HUES6 (cell line): ENCODE measurements at regions not wholly inside any gene's neighbourhood (a gene's known extent, or its start where the extent isn't known, plus 50 kb on each side); places are given as distances from the start of the nearest gene placed in this dataset.

Experiments used
- H3K27ac ChIP-seq: 2 replicates; pipeline ENCODE4 v1.7.0; 2013; ENCODE audit warnings: low read depth, mild to moderate bottlenecking, low read length, inconsistent platforms
- H3K27me3 ChIP-seq: 2 replicates; pipeline ENCODE4 v1.6.1; 2013; ENCODE audit warnings: low read length; ENCODE audit not compliant: control insufficient read depth, insufficient read depth
- H3K36me3 ChIP-seq: 2 replicates; pipeline ENCODE4 v1.6.1; 2013; ENCODE audit warnings: low read length; ENCODE audit not compliant: control insufficient read depth, insufficient read depth
- H3K4me1 ChIP-seq: 2 replicates; pipeline ENCODE4 v1.6.1; 2013; ENCODE audit warnings: low read length; ENCODE audit not compliant: control insufficient read depth, insufficient read depth
- H3K4me3 ChIP-seq: 2 replicates; pipeline ENCODE4 v1.5.1; 2013; ENCODE audit warnings: low read depth, low read length
- H3K9ac ChIP-seq: one replicate; pipeline ENCODE4 v1.6.1; 2013; ENCODE audit warnings: mild to moderate bottlenecking, low read length
- H3K9me3 ChIP-seq: 2 replicates; pipeline ENCODE4 v1.6.1; 2013; ENCODE audit warnings: low read depth, low read length; ENCODE audit not compliant: control insufficient read depth, insufficient read depth

DNA sequence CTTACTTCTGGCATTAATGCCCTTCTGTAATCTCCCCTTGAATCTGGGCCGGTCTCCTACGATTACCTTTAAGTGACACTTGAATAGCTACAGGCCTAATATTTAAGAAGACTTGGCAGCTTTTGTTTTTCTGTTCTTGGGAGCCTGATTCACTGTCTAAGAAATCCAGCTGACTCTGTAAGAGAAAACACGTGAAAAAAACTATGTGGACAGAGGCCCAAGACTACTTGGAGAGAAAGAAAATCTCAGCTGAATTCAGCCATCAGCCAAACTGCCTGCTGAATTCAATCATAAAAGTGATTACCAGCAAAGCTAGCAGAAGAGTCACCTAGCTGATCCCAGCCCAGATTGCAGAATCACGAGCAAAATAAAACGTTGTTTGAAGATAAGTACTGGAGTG lies 521.2 kb downstream of the MID1IP1 start:
- Histone ChIP-seq H3K27ac (no peak overlapping the region), H3K36me3 (no peaks in the 10 kb centered on the region), H3K9me3 (no peaks in the 10 kb centered on the region; the same call in 1 of the 2 replicates), H3K9ac (no peak overlapping the region), H3K4me3 (no peak overlapping the region), H3K27me3 (peaks cover 7% of the 10 kb centered on the region; the same call in 1 of the 2 replicates), H3K4me1 (no peaks in the 10 kb centered on the region)

DNA sequence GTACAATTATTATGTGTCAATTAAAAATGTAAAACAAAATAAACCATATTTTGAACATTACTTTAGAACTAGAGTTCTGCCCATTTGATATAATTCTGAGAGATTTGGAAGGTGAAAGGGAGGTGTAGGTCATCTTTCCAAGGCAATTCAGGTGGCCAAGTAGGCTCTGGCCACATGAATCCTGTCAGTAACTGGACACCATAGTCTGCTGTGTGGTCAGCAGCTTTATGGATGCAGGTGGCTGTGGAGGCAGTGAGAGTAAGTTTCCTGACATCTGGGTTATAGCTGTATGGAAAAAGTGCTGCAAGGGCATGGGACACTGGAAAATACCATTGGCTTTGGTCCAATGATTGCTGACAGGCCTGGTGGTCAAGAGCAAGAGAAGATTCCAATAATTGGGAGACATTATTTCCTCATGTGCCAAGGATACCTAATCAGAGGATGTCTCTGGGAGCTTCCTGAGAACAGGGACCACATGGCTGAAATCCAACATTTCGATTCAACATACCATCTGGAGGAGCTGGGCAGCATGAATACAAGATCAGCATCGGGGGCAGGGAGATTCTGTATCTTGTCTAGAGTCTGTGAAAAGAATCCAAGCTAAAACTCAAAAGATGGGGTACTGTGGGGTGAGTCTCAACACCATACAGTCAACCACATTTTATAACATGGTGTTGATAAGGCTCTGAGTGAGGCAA lies 523.1 kb downstream of the MID1IP1 start:
- H3K36me3 ChIP-seq, result no peaks in the 10 kb centered on the region
- no peak overlapping the region for H3K27ac ChIP-seq
- no peak overlapping the region for H3K9ac ChIP-seq
- H3K27me3 ChIP-seq, result peaks cover 11% of the 10 kb centered on the region
- H3K4me1 ChIP-seq, result no peaks in the 10 kb centered on the region
- H3K9me3 ChIP-seq, result no peaks in the 10 kb centered on the region; the same call in 1 of the 2 replicates
- H3K4me3 ChIP-seq, result no peak overlapping the region

- no peaks in the 10 kb centered on the region for H3K4me1 ChIP-seq
- H3K9ac ChIP-seq, result no peak overlapping the region
- no peak overlapping the region for H3K4me3 ChIP-seq
- no peaks in the 10 kb centered on the region; the same call in 1 of the 2 replicates for H3K9me3 ChIP-seq
- H3K27me3 ChIP-seq, result peaks cover 4% of the 10 kb centered on the region
- no peaks in the 10 kb centered on the region for H3K36me3 ChIP-seq
- no peak overlapping the region for H3K27ac ChIP-seq
Measured at GRCh38 chrX:39327255-39327654, 526.0 kb downstream of the MID1IP1 start.

GRCh38 chrX:39327705-39328104 lies 526.4 kb downstream of the MID1IP1 start:
- no peak overlapping the region for H3K4me3 ChIP-seq

DNA sequence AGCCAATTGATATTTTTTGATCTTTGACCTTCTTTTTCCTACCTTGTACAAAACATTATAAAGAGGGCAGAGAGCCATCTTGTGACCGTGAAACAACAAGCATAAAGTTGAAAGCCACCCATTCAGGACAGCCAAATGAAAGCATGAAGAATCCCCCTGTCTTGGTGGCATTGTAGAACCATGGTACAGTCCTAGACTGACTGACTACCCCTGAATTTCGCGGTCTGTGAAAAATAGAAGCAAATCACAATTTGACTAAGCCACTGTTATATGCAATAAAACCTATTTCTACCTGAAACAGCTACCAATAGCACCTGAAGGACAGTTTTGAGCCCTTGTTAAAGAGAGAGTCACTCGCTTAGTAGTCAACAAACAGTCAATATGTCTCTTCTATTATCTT lies 527.4 kb downstream of the MID1IP1 start:
- Histone ChIP-seq H3K4me3 (no peak overlapping the region), H3K27ac (no peak overlapping the region)

More at GRCh38 chrX:39327705-39328104, 526.4 kb downstream of the MID1IP1 start:
- H3K36me3 ChIP-seq, result no peaks in the 10 kb centered on the region
- no peak overlapping the region for H3K27ac ChIP-seq
- no peak overlapping the region for H3K9ac ChIP-seq
- peaks cover 4% of the 10 kb centered on the region for H3K27me3 ChIP-seq
- no peaks in the 10 kb centered on the region; the same call in 1 of the 2 replicates for H3K9me3 ChIP-seq
- H3K4me1 ChIP-seq, result no peaks in the 10 kb centered on the region

DNA sequence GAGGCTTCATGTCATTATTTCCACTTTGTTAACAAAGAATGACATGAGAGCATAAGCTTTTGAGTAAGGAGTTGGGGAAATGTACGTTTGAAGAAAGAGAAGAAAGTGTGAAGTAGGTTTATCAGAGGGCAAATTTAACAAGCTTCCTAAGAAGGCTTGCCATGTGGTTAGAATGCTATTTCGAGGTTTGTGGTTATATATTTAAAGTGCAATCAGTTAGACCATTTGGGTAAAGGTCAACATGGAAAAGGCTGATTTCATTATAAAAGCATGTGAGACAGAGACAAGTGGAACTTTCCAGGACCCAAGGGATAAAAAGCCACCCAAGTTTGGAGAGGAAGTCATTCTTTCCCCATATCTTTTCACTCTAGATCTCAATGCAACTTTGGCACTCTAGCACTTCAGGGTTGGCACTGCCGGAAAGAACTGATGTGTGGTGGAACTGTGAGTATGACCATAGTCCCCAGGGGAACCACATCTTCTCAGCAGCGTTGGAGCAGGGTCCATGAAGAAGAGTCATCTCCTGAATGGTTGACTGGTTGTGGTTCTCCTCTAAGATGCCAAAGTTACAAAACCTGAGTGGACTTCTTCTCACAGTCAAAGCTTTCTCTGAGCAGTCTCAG lies 529.9 kb downstream of the MID1IP1 start:
- Histone ChIP-seq H3K4me3 (no peak overlapping the region), H3K27me3 (peaks cover 4% of the 10 kb centered on the region), H3K9ac (no peak overlapping the region), H3K9me3 (no peaks in the 10 kb centered on the region; the same call in 1 of the 2 replicates), H3K27ac (no peak overlapping the region), H3K4me1 (no peaks in the 10 kb centered on the region), H3K36me3 (no peaks in the 10 kb centered on the region)

More for the DNA sequence above, 527.4 kb downstream of the MID1IP1 start:
- no peak overlapping the region for H3K9ac ChIP-seq
- H3K36me3 ChIP-seq, result no peaks in the 10 kb centered on the region
- H3K9me3 ChIP-seq, result no peaks in the 10 kb centered on the region; the same call in 1 of the 2 replicates
- no peaks in the 10 kb centered on the region for H3K4me1 ChIP-seq
- H3K27me3 ChIP-seq, result peaks cover 4% of the 10 kb centered on the region

- peaks cover 4% of the 10 kb centered on the region for H3K27me3 ChIP-seq
- no peaks in the 10 kb centered on the region; the same call in 1 of the 2 replicates for H3K9me3 ChIP-seq
- H3K4me3 ChIP-seq, result no peak overlapping the region
- H3K36me3 ChIP-seq, result no peaks in the 10 kb centered on the region
- H3K27ac ChIP-seq, result no peak overlapping the region
- no peak overlapping the region for H3K9ac ChIP-seq
- H3K4me1 ChIP-seq, result no peaks in the 10 kb centered on the region
Measured at GRCh38 chrX:39333451-39333850, 532.2 kb downstream of the MID1IP1 start.

DNA sequence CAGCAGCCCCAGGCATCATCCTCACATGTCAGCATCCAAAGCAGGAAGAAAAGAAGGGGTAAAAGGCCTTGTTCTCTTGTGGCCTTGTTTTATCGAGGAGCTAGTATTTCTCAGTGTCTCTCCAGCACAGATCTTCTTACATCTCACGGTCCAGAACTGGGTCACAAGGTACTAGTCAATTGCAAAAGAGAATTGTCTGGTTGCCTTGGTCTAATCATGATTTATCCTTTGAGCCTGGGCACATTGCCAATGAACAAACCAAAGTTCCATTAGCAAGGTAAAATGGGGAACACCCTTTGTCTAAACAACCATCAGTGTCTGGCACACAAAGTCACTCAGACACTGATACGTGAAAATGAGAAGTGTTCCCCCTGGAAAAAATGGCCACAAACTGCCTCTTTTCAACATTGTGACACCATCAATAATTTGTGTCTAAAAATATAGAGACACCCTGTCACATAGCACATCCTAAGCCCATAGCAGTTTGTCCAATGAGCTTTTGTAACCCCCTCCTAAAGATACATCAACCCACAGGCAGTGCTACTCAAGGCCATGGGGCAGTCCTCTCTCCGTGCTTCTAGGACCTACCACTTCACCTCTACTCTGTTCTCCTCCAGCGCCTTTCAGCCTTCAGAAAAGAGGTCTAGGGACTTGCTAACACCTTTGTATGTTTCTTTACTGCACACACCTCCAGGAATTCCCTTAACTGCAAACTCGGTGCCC lies 534.4 kb downstream of the MID1IP1 start:
- H3K4me3 ChIP-seq, result no peak overlapping the region
- H3K36me3 ChIP-seq, result no peaks in the 10 kb centered on the region
- no peaks in the 10 kb centered on the region for H3K4me1 ChIP-seq
- no peaks in the 10 kb centered on the region for H3K27me3 ChIP-seq
- H3K27ac ChIP-seq, result no peak overlapping the region
- no peaks in the 10 kb centered on the region; the same call in 1 of the 2 replicates for H3K9me3 ChIP-seq
- H3K9ac ChIP-seq, result no peak overlapping the region

- Histone ChIP-seq H3K9me3 (no peaks in the 10 kb centered on the region; the same call in 1 of the 2 replicates), H3K4me3 (no peak overlapping the region), H3K9ac (no peak overlapping the region), H3K27me3 (no peaks in the 10 kb centered on the region), H3K4me1 (no peaks in the 10 kb centered on the region), H3K27ac (no peak overlapping the region), H3K36me3 (no peaks in the 10 kb centered on the region)
Measured at GRCh38 chrX:39336671-39337311, 535.5 kb downstream of the MID1IP1 start.

DNA sequence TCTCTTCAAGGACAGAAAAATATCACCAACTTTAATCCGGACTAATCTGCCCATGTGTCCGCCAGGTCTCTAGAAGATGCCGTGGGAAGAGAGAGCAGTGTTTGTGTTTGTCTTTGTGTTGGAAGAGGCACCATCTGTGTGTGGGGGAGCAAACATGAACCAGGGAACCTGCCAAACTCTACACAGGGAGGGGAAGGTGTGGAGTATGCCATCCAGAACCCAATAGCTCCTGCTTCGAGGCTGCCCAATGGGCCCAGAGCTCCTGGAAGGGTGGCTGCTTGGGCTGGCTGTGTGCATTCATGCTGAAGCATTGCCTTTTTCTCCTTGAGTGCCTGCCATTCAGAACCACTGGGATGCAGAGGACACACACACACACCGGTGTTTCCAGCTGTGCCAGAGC lies 536.2 kb downstream of the MID1IP1 start:
- H3K9me3 ChIP-seq, result no peaks in the 10 kb centered on the region; the same call in 1 of the 2 replicates
- no peaks in the 10 kb centered on the region for H3K27me3 ChIP-seq
- H3K36me3 ChIP-seq, result no peaks in the 10 kb centered on the region
- H3K4me1 ChIP-seq, result no peaks in the 10 kb centered on the region
- H3K27ac ChIP-seq, result no peak overlapping the region
- H3K4me3 ChIP-seq, result no peak overlapping the region
- no peak overlapping the region for H3K9ac ChIP-seq
